ENCODE measurements at regions not wholly inside any gene's neighbourhood (a gene's known extent, or its start where the extent isn't known, plus 50 kb on each side); places are given as distances from the start of the nearest gene placed in this dataset.

- TF ChIP-seq CTCF (IDR thresholded peaks at IDR 0.05) (no peak), POLR2A (IDR thresholded peaks at IDR 0.05) (no peak)
Observed at GRCh38 chr3:157614896-157615295, 111.7 kb upstream of the VEPH1 start.
